NCI-H748 treated with DMSO at 0.1 percent for 48 hours (cell line): ENCODE measurements at regions not wholly inside any gene's neighbourhood (a gene's known extent, or its start where the extent isn't known, plus 50 kb on each side); places are given as distances from the start of the nearest gene placed in this dataset.

Experiments
- DNase-seq: peaks from one replicate; lab custom pipeline; 2025; lab: John Stamatoyannopoulos, UW

GRCh38 chr20:40161391-40161790, 527.6 kb downstream of the MAFB start:
- DNase-seq = no peak

- peak; percentile 59 for DNase-seq
These were observed 528.9 kb downstream of the MAFB start for GRCh38 chr20:40160097-40160550.

GRCh38 chr20:40159276-40159675, 529.8 kb downstream of the MAFB start:
- no peak for DNase-seq

- DNase-seq = no peak
These were observed 532.3 kb downstream of the MAFB start for GRCh38 chr20:40156600-40157317.

DNA sequence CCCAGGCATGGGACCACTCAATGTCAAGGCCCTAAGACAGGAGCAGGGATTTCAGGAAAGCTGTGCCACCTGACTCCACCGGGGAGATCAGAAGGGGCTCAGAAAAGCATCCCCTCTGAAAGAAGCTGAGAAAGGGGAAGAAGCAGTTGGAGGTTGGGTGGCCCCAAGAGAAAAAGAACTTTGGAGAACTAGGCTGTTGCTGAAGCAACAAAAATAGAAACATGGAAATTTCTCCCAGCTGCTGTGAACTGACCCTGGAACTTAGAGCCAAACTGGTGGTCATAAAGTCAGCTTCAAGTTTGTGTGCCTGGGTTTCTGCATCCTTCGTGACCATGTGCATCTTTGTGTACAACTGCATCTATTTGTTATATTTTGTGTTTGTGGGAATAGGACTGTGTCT, 534.5 kb downstream of the MAFB start:
- DNase-seq = no peak

- DNase-seq = no peak
These were observed 540.1 kb downstream of the MAFB start for GRCh38 chr20:40148886-40149285.

GRCh38 chr20:40146071-40146470, 543.0 kb downstream of the MAFB start:
- no peak for DNase-seq

GRCh38 chr20:40144581-40144980, 544.5 kb downstream of the MAFB start:
- peak; percentile 50 for DNase-seq

DNA sequence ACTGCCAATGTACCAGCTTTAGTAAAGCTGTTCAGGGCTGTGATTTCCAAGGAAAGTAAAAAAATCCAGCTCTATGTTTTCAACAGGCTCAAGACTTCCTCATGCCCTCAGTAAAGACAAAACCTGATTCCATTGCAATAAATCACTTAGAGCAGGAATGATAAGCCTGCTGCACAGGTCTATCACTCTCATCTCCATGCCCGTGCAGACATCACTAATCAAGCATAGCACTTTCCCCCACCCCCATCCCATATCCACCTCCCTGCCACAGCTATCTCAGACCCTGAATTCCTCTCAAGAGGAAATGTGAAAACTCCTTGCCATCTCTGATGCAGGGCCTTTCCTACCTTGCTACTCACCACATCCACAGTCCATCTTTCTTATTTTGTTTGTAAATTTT, 554.9 kb downstream of the MAFB start:
- DNase-seq = no peak

- no peak for DNase-seq
These were observed 568.2 kb downstream of the MAFB start for GRCh38 chr20:40120827-40121226.

- no peak for DNase-seq
These were observed 577.8 kb downstream of the MAFB start for GRCh38 chr20:40111282-40111681.

- no peak for DNase-seq
These were observed 578.7 kb downstream of the MAFB start for GRCh38 chr20:40110311-40110831.

GRCh38 chr20:40109136-40109535, 579.9 kb downstream of the MAFB start:
- DNase-seq = no peak

GRCh38 chr20:40108321-40108720, 580.7 kb downstream of the MAFB start:
- no peak for DNase-seq

GRCh38 chr20:40104959-40105358, 584.1 kb downstream of the MAFB start:
- no peak for DNase-seq

DNA sequence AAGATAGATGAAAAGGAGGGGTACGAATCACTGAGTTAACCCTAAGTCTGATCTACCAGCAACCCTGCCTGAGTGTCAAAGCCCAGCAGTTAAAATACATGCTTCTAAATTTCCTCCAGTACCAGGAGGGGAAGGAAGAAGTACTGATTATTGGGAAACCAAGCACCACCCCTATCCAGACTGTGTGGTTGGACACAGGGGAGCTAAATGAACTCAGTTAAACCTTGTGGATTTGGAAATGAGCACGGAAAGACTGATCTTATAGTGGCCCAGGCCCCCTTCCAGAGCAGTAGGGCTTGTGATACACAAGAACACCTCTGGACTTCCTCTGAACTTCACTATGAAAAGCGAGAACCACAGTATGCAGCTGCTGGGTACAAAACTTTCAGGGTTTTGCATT, 585.6 kb downstream of the MAFB start:
- DNase-seq = no peak

GRCh38 chr20:40101560-40101959, 587.5 kb downstream of the MAFB start:
- DNase-seq = no peak

DNA sequence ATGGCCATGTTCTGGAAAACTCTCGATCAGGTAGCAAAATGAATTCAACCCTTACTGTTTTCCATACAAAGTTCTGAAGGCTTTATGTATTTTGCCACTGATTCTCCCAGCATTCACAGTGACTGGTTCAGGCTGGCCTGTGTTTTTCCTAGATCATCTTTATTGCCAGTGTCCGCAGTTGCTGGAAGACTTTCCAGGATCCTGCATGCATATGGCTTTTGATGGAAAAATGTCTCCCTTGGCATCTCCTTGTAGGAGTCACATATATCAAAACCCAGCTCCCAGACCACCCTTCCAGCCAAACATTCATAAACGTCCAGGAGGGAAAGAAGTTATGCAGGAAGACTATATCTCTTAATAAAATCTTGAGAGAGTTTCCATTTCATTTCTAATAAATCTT, 588.8 kb downstream of the MAFB start:
- no peak for DNase-seq

GRCh38 chr20:40090236-40090635, 598.8 kb downstream of the MAFB start:
- no peak for DNase-seq

- DNase-seq = no peak
These were observed 601.5 kb downstream of the MAFB start for GRCh38 chr20:40087496-40087895.

DNA sequence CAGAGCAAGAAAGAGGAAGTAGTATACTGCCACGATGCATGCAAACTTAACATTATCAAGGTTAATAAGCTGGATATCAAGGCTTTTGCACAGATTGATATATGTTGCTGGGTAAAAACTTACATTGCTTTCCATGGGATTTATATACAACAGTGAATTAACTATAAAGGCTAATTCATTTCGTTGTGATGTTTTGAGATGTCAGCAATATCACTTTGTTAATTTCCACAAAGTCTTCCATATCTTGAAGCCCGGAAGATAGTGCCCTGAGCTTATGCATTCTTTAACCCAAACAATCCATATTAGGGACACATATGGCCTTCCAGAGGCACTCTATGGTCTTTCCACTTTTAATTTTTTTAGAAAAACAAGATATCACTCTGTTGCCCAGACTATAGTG, 603.5 kb downstream of the MAFB start:
- no peak for DNase-seq

DNA sequence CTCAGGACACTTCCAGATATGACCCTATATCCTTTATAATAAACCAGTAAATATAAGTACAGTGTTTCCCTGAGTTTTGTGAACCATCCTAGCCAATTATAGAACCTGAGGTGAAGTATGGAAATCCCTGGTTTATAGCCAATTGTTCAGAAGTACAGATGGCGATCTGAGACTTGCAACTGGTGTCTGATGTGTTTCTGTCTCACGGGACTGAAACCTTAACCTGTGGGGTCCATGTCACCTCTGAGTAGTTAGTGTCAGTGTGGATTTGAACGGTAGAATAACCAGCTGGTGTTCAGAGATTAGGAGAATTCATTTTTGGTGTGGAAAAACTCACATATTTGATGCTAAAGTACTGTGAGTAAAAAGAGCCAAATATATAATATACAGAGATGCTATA, 606.6 kb downstream of the MAFB start:
- no peak for DNase-seq

- DNase-seq = no peak
These were observed 607.4 kb downstream of the MAFB start for GRCh38 chr20:40081653-40082052.

DNA sequence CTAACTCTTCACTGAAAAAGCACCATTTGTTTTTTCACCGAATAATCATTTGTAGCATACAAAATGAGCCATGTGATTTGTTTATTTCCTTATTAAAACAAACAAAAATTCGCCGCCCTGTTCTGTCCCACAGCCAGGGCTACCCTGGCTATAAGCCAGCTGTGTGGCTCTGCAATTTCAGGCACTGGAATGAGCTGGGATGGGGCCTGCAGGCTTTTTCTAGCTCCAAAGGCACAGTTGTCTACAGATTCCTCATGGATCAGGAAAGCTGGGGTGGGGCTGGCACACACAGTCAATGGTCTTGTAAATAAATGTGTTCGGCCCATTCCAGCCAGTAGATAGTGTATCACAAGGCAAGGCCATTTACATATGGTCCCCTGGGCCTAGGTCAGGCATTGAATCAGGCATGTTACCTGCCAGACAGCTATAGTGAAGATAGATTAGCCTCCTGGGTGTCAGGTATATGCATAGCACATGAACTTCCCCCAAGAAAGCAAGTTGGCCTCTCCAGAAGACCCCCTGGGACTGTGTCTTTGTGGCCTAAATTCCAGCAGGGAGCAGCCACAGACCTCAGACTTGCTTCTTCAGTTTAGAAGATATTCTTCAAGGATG, 608.9 kb downstream of the MAFB start:
- no peak for DNase-seq
